HCT116 (cell line): ENCODE measurements at regions not wholly inside any gene's neighbourhood (a gene's known extent, or its start where the extent isn't known, plus 50 kb on each side); places are given as distances from the start of the nearest gene placed in this dataset.
"Not testable (repeated sequence)": the region's sequence is repeated elsewhere in the genome, so short reads cannot be mapped to it uniquely, and the experiment has no call there.

Experiments used
- ATAC-seq: fragments of 200-7000 bp; cut with Tn5 transposase; 2 replicates; pipeline ENCODE4 v1.9.1; 2020; ENCODE audit warnings: mild to moderate bottlenecking, moderate library complexity
- BruUV-seq: library from RNA; stranded (reverse); fragments of 400-500 nt; replicated peaks from 2 replicates; lab custom pipeline; 2021; lab: Mats Ljungman, UMichigan
- CTCF ChIA-PET: fragments of 300-600 bp; sonication (Branson Sonifier 250); formaldehyde crosslinking; loops from one replicate; lab custom pipeline; 2021; ENCODE audit warnings: antibody characterized with exemption; lab: Charles Lee
- POLR2A ChIA-PET: fragments of 300-600, 350-600 bp; sonication (Branson Sonifier 250); formaldehyde crosslinking; loops from one replicate; lab custom pipeline; 2021; ENCODE audit warnings: antibody characterized with exemption; lab: Charles Lee
- RAD21 ChIA-PET, 2 experiments: fragments of 300-600 bp; sonication (Branson Sonifier 250); formaldehyde crosslinking; loops; one replicate each; lab custom pipeline; 2023; ENCODE audit warnings: low total read pairs in 2 of 2; ENCODE audit not compliant: uncharacterized antibody in 2 of 2, unreplicated experiment in 2 of 2, low non-redundant PET in 1 of 2; lab: Charles Lee
- DNase-seq: peaks from one replicate; pipeline ENCODE4 v3.0.0-alpha.2; 2010; ENCODE audit warnings: low read depth, low spot score
- H2AFZ ChIP-seq: fragments of 200-600 bp; shearing (Covaris generic), sonication (generic); 2 replicates; pipeline ENCODE4 v1.6.1; 2017; ENCODE audit warnings: low read depth, mixed run types, mixed read lengths, antibody characterized with exemption, low read length; ENCODE audit not compliant: poor library complexity, severe bottlenecking
- H3K27ac ChIP-seq: 2 replicates; pipeline ENCODE4 v1.5.1; 2012; ENCODE audit warnings: low read depth, low read length
- H3K27me3 ChIP-seq: fragments of 200-600 bp; sonication (generic); 2 replicates; pipeline ENCODE4 v1.6.1; 2016; ENCODE audit warnings: mixed run types, low read length, mixed read lengths; ENCODE audit not compliant: insufficient read depth
- H3K36me3 ChIP-seq, 2 experiments: fragments of 200-500 bp in 1 of 2; fragments of 200-600 bp in 1 of 2; sonication (Bioruptor generic) in 1 of 2; sonication (generic) in 1 of 2; 2 replicates each; pipeline versions ENCODE4 v1.5.1 to v1.6.1; 2014 to 2016; ENCODE audit warnings: low read length in 2 of 2, inconsistent platforms in 1 of 2, mixed read lengths in 1 of 2, mixed run types in 1 of 2; ENCODE audit not compliant: insufficient read depth in 2 of 2, control insufficient read depth in 1 of 2
- H3K4me1 ChIP-seq, 2 experiments: fragments of 200-600 bp in 1 of 2; sonication (generic) in 1 of 2; 2 replicates each; pipeline versions ENCODE4 v1.5.1 to v1.6.1; 2012 to 2017; ENCODE audit warnings: low read length in 2 of 2, inconsistent platforms in 1 of 2, mild to moderate bottlenecking in 1 of 2, mixed read lengths in 1 of 2, mixed run types in 1 of 2, moderate library complexity in 1 of 2; ENCODE audit not compliant: insufficient read depth in 2 of 2, control insufficient read depth in 1 of 2
- H3K4me2 ChIP-seq: fragments of 200-600 bp; sonication (generic); 2 replicates; pipeline ENCODE4 v1.6.1; 2017; ENCODE audit warnings: mixed run types, low read length, mixed read lengths
- H3K4me3 ChIP-seq, 2 experiments: fragments of 200-600 bp in 1 of 2; sonication (generic) in 1 of 2; replicated peaks in 1 of 2; 2 replicates each; pipeline ENCODE4 v1.5.1; 2011 to 2016; ENCODE audit warnings: low read length in 2 of 2, control low read depth in 1 of 2, low read depth in 1 of 2, mild to moderate bottlenecking in 1 of 2, mixed read lengths in 1 of 2, mixed run types in 1 of 2
- H3K79me2 ChIP-seq: fragments of 200-600 bp; sonication (generic); 2 replicates; pipeline ENCODE4 v1.6.1; 2017; ENCODE audit warnings: mild to moderate bottlenecking, mixed run types, low read length, moderate library complexity, mixed read lengths; ENCODE audit not compliant: insufficient read depth
- H3K9ac ChIP-seq: fragments of 200-600 bp; sonication (generic); 2 replicates; pipeline ENCODE4 v1.6.1; 2016; ENCODE audit warnings: low read length, mixed read lengths
- H3K9me2 ChIP-seq: fragments of 200-600 bp; sonication (generic), shearing (Covaris generic); 2 replicates; pipeline ENCODE4 v1.6.1; 2017; ENCODE audit warnings: mixed run types, mild to moderate bottlenecking, moderate library complexity; ENCODE audit not compliant: insufficient read depth
- H3K9me3 ChIP-seq, 2 experiments: fragments of 200-500 bp in 1 of 2; fragments of 200-600 bp in 1 of 2; sonication (Bioruptor generic) in 1 of 2; sonication (generic) in 1 of 2; 2 replicates each; pipeline ENCODE4 v1.6.1; 2014 to 2017; ENCODE audit warnings: low read length in 2 of 2, mixed read lengths in 2 of 2, inconsistent platforms in 1 of 2, low read depth in 1 of 2, mild to moderate bottlenecking in 1 of 2, mixed run types in 1 of 2, moderate library complexity in 1 of 2; ENCODE audit not compliant: control insufficient read depth in 1 of 2, insufficient read depth in 1 of 2
- H4K20me1 ChIP-seq: fragments of 200-600 bp; sonication (generic), shearing (Covaris generic); 2 replicates; pipeline ENCODE4 v1.6.1; 2017; ENCODE audit warnings: mixed run types, mild to moderate bottlenecking, moderate library complexity; ENCODE audit not compliant: insufficient read depth
- CBX3 ChIP-seq: IDR thresholded peaks from 2 replicates; pipeline ENCODE4 v1.6.1; 2012; ENCODE audit warnings: low read depth
- EGR1 ChIP-seq: IDR thresholded peaks from 2 replicates; pipeline ENCODE4 v1.6.1; 2012; ENCODE audit warnings: low read depth
- EZH2phosphoT487 ChIP-seq: fragments of 200-600 bp; IDR thresholded peaks from 2 replicates; pipeline ENCODE4 v1.6.1; 2018; ENCODE audit warnings: antibody characterized with exemption, borderline replicate concordance
- JUND ChIP-seq: IDR thresholded peaks from 2 replicates; pipeline ENCODE4 v1.6.1; 2012
- POLR2AphosphoS5 ChIP-seq: IDR thresholded peaks from 2 replicates; pipeline ENCODE4 v1.6.1; 2011; ENCODE audit warnings: mild to moderate bottlenecking, low read depth, low read length, moderate library complexity
- REST ChIP-seq: IDR thresholded peaks from 2 replicates; pipeline ENCODE4 v1.6.1; 2012; ENCODE audit warnings: low read depth
- SP1 ChIP-seq: IDR thresholded peaks from 2 replicates; pipeline ENCODE4 v1.6.1; 2012; ENCODE audit warnings: low read depth
- SRF ChIP-seq: IDR thresholded peaks from 2 replicates; pipeline ENCODE4 v1.6.1; 2012; ENCODE audit warnings: low read depth
- YY1 ChIP-seq: IDR thresholded peaks from 2 replicates; pipeline ENCODE4 v1.6.1; 2011; ENCODE audit warnings: low read length, low read depth, moderate library complexity, mild to moderate bottlenecking; ENCODE audit not compliant: insufficient replicate concordance; ENCODE audit errors: extremely low read depth
- ZBTB33 ChIP-seq: IDR thresholded peaks from 2 replicates; pipeline ENCODE4 v1.6.1; 2011; ENCODE audit warnings: mild to moderate bottlenecking, low read length, moderate library complexity; ENCODE audit not compliant: insufficient replicate concordance; ENCODE audit errors: extremely low read depth
- ZFX ChIP-seq: fragments of 450-650 bp; IDR thresholded peaks from 2 replicates; pipeline ENCODE4 v1.6.1; 2017
- intact Hi-C: fragments of 100-400 bp; cut with micrococcal nuclease; formaldehyde crosslinking; loops from 2 replicates; pipeline ENCODE4 v1.10.0; 2022
- TF ChIP-seq, protein P1 (sequence below), 3 experiments: fragments of 200-600 bp in 1 of 3; sonication (generic) in 1 of 3; IDR thresholded peaks in 2 of 3; conservative IDR thresholded peaks in 1 of 3; 2 replicates each; pipeline ENCODE4 v1.5.1; 2012 to 2017; ENCODE audit warnings: low read depth in 2 of 3, low read length in 2 of 3, antibody characterized with exemption in 1 of 3, borderline replicate concordance in 1 of 3, control low read depth in 1 of 3, mild to moderate bottlenecking in 1 of 3, mixed read lengths in 1 of 3, mixed run types in 1 of 3, moderate library complexity in 1 of 3; ENCODE audit not compliant: insufficient read depth in 1 of 3
- TF ChIP-seq, protein P2 (sequence below): IDR thresholded peaks from 2 replicates; pipeline ENCODE4 v1.6.1; 2012

- Histone ChIP-seq H3K4me3 (no peak overlapping the region), H3K9me3 (peaks cover 0 to 10% of the 10 kb centered on the region in 2 experiments; a peak in 2 of 4 replicates), H3K9ac (no peak overlapping the region), H3K79me2 (no peaks in the 10 kb centered on the region), H3K36me3 (no peaks in the 10 kb centered on the region), H2AFZ (no peak overlapping the region), H3K27me3 (no peaks in the 10 kb centered on the region), H3K4me2 (no peak overlapping the region), H3K4me1 (no peaks in the 10 kb centered on the region), H4K20me1 (no peaks in the 10 kb centered on the region), H3K9me2 (no peaks in the 10 kb centered on the region), H3K27ac (no peak overlapping the region)
- intact Hi-C loops, result no loop called here
- TF ChIP-seq JUND (no peak), ZBTB33 (no peak), REST (no peak), POLR2AphosphoS5 (no peak), EZH2phosphoT487 (no peak), CBX3 (no peak), YY1 (no peak), SRF (no peak), SP1 (no peak), EGR1 (no peak), ZFX (no peak)
- TF ChIP-seq, protein P1, sequence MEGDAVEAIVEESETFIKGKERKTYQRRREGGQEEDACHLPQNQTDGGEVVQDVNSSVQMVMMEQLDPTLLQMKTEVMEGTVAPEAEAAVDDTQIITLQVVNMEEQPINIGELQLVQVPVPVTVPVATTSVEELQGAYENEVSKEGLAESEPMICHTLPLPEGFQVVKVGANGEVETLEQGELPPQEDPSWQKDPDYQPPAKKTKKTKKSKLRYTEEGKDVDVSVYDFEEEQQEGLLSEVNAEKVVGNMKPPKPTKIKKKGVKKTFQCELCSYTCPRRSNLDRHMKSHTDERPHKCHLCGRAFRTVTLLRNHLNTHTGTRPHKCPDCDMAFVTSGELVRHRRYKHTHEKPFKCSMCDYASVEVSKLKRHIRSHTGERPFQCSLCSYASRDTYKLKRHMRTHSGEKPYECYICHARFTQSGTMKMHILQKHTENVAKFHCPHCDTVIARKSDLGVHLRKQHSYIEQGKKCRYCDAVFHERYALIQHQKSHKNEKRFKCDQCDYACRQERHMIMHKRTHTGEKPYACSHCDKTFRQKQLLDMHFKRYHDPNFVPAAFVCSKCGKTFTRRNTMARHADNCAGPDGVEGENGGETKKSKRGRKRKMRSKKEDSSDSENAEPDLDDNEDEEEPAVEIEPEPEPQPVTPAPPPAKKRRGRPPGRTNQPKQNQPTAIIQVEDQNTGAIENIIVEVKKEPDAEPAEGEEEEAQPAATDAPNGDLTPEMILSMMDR (IDR thresholded peaks at IDR 0.05 in 2 of 3, conservative IDR thresholded peaks at IDR 0.05 in 1 of 3; ENCODE audit: borderline replicate concordance in 1 of 3, insufficient read depth in 1 of 3, low read depth in 2 of 3, low read length in 2 of 3), result no peak
- TF ChIP-seq, protein P2, sequence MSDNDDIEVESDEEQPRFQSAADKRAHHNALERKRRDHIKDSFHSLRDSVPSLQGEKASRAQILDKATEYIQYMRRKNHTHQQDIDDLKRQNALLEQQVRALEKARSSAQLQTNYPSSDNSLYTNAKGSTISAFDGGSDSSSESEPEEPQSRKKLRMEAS, result no peak
- DNase-seq, result no peak
- POLR2A ChIA-PET, result no interaction called here
- CTCF ChIA-PET, result no interaction called here
- no peak for ATAC-seq
- BruUV-seq, result no TSS peak
- RAD21 ChIA-PET, result no interaction called here
Observed at GRCh38 chr18:38491195-38491594, 925.6 kb upstream of the CELF4 start.

DNA sequence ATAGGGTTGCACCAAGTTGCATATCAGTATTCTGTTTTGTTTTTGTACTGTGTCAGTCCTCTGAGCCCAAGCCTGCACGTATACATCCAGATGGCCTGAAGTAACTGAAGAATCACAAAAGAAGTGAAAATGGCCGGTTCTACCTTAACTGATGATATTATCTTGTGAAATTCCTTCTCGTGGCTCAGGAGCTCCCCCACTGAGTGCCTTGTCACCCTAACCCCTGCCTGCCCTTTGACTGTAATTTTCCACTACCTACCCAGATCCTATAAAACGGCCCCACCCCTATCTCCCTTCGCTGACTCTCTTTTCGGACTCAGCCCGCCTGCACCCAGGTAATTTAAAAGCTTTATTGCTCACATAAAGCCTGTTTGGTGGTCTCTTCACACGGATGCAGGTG, 924.1 kb upstream of the CELF4 start:
- H3K79me2 ChIP-seq, ATAC-seq, H3K4me2 ChIP-seq, RAD21 ChIA-PET, H3K9me2 ChIP-seq, H3K27ac ChIP-seq, intact Hi-C loops, H4K20me1 ChIP-seq, H2AFZ ChIP-seq, CTCF ChIA-PET, H3K9ac ChIP-seq, POLR2A ChIA-PET, H3K4me1 ChIP-seq, H3K27me3 ChIP-seq, H3K4me3 ChIP-seq, H3K9me3 ChIP-seq, DNase-seq, H3K36me3 ChIP-seq, BruUV-seq: not testable (repeated sequence)
